ENCODE measurements at regions not wholly inside any gene's neighbourhood (a gene's known extent, or its start where the extent isn't known, plus 50 kb on each side); places are given as distances from the start of the nearest gene placed in this dataset.

GRCh38 chr2:60047347-60047746 is 506.1 kb downstream of the BCL11A start:
- TF ChIP-seq CTCF (IDR thresholded peaks at IDR 0.05) (no peak), POLR2A (IDR thresholded peaks at IDR 0.05) (no peak)
